DND-41 (cell line): ENCODE measurements at regions not wholly inside any gene's neighbourhood (a gene's known extent, or its start where the extent isn't known, plus 50 kb on each side); places are given as distances from the start of the nearest gene placed in this dataset.

Experiments
- EZH2 ChIP-seq: IDR thresholded peaks from 3 replicates; pipeline ENCODE4 v1.6.1; 2012; ENCODE audit warnings: borderline replicate concordance, low read depth, mild to moderate bottlenecking, moderate library complexity, low read length, inconsistent platforms; ENCODE audit not compliant: severe bottlenecking
- TF ChIP-seq, protein P1 (sequence below): IDR thresholded peaks from 2 replicates; pipeline ENCODE4 v1.5.1; 2012; ENCODE audit warnings: borderline replicate concordance, low read length, moderate library complexity, mild to moderate bottlenecking; ENCODE audit not compliant: poor library complexity, severe bottlenecking; ENCODE audit errors: extremely low read depth

GRCh38 chr20:58001381-58001780 lies 227.1 kb downstream of the ANKRD60 start:
- TF ChIP-seq, protein P1, sequence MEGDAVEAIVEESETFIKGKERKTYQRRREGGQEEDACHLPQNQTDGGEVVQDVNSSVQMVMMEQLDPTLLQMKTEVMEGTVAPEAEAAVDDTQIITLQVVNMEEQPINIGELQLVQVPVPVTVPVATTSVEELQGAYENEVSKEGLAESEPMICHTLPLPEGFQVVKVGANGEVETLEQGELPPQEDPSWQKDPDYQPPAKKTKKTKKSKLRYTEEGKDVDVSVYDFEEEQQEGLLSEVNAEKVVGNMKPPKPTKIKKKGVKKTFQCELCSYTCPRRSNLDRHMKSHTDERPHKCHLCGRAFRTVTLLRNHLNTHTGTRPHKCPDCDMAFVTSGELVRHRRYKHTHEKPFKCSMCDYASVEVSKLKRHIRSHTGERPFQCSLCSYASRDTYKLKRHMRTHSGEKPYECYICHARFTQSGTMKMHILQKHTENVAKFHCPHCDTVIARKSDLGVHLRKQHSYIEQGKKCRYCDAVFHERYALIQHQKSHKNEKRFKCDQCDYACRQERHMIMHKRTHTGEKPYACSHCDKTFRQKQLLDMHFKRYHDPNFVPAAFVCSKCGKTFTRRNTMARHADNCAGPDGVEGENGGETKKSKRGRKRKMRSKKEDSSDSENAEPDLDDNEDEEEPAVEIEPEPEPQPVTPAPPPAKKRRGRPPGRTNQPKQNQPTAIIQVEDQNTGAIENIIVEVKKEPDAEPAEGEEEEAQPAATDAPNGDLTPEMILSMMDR: no peak
- TF ChIP-seq EZH2: no peak
